Stimulated activated naive B cell treated with anti-CD40 and anti-IgM and Interleukin-4, amounts not matched to agents 10 μg/mL and 1 μg/mL and 100 μg/mL, for 72 hours (primary cell): ENCODE measurements at regions not wholly inside any gene's neighbourhood (a gene's known extent, or its start where the extent isn't known, plus 50 kb on each side); places are given as distances from the start of the nearest gene placed in this dataset.

ENCODE experiments used
- ATAC-seq, 2 donors: fragments of 150-1000 bp; cut with Tn5 transposase; replicated peaks; 2 replicates each; pipeline ENCODE4 v1.10.0; 2021; ENCODE audit warnings: moderate library complexity in 1 of 2
- DNase-seq: peaks from one replicate; pipeline ENCODE4 v3.0.0; 2021
- H3K27ac Mint-ChIP-seq: one replicate; pipeline ENCODE4 v1.8.0; 2022; ENCODE audit warnings: mild to moderate bottlenecking, mixed read lengths
- H3K27me3 Mint-ChIP-seq, 2 donors: one replicate each; pipeline ENCODE4 v1.8.0; 2022; ENCODE audit warnings: mixed read lengths in 2 of 2
- H3K36me3 Mint-ChIP-seq, 2 donors: one replicate each; pipeline ENCODE4 v1.8.0; 2022; ENCODE audit warnings: mixed read lengths in 2 of 2, mild to moderate bottlenecking in 1 of 2
- H3K4me1 Mint-ChIP-seq, 2 donors: one replicate each; pipeline ENCODE4 v1.8.0; 2022; ENCODE audit warnings: mixed read lengths in 2 of 2, mild to moderate bottlenecking in 1 of 2
- H3K4me3 Mint-ChIP-seq, 2 donors: one replicate each; pipeline ENCODE4 v1.8.0; 2022; ENCODE audit warnings: mild to moderate bottlenecking in 2 of 2, mixed read lengths in 2 of 2, moderate library complexity in 1 of 2
- H3K9me3 Mint-ChIP-seq, 2 donors: one replicate each; pipeline ENCODE4 v1.8.0; 2022; ENCODE audit warnings: mixed read lengths in 2 of 2, mild to moderate bottlenecking in 1 of 2

- peaks cover 0 to 9% of the 10 kb centered on the region in 2 donors for H3K27me3 Mint-ChIP-seq
Measured at GRCh38 chr10:3398825-3399646, 226.5 kb upstream of the PITRM1 start.

GRCh38 chr10:3397846-3398245, 225.3 kb upstream of the PITRM1 start:
- H3K36me3 Mint-ChIP-seq, result no peaks in the 10 kb centered on the region
- no peak for ATAC-seq
- peaks cover 0 to 6% of the 10 kb centered on the region in 2 donors for H3K27me3 Mint-ChIP-seq
- H3K9me3 Mint-ChIP-seq, result peaks cover 2 to 3% of the 10 kb centered on the region in 2 donors
- H3K4me1 Mint-ChIP-seq, result peaks cover 27 to 34% of the 10 kb centered on the region in 2 donors
- no peak overlapping the region for H3K4me3 Mint-ChIP-seq
- no peak overlapping the region for H3K27ac Mint-ChIP-seq
- no peak for DNase-seq

More at GRCh38 chr10:3398825-3399646, 226.5 kb upstream of the PITRM1 start:
- H3K9me3 Mint-ChIP-seq, result peaks cover 2 to 3% of the 10 kb centered on the region in 2 donors
- no peak overlapping the region for H3K27ac Mint-ChIP-seq
- no peak overlapping the region for H3K4me3 Mint-ChIP-seq
- no peaks in the 10 kb centered on the region for H3K36me3 Mint-ChIP-seq
- H3K4me1 Mint-ChIP-seq, result peaks cover 22 to 28% of the 10 kb centered on the region in 2 donors
- no peak for ATAC-seq
- no peak for DNase-seq

- DNase-seq (no peak), ATAC-seq (no peak)
- Mint-ChIP-seq H3K4me1 (peaks cover 27 to 34% of the 10 kb centered on the region in 2 donors), H3K4me3 (no peak overlapping the region), H3K27ac (no peak overlapping the region), H3K9me3 (peaks cover 2 to 3% of the 10 kb centered on the region in 2 donors), H3K36me3 (no peaks in the 10 kb centered on the region), H3K27me3 (peaks cover 0 to 6% of the 10 kb centered on the region in 2 donors)
Measured at GRCh38 chr10:3397231-3397630, 224.6 kb upstream of the PITRM1 start.

- H3K4me1 Mint-ChIP-seq, result peaks cover 27 to 34% of the 10 kb centered on the region in 2 donors
- DNase-seq (no peak), ATAC-seq (no peak)
- peaks cover 2 to 3% of the 10 kb centered on the region in 2 donors for H3K9me3 Mint-ChIP-seq
- no peaks in the 10 kb centered on the region for H3K36me3 Mint-ChIP-seq
- H3K27me3 Mint-ChIP-seq, result peaks cover 0 to 6% of the 10 kb centered on the region in 2 donors
- no peak overlapping the region for H3K4me3 Mint-ChIP-seq
- no peak overlapping the region for H3K27ac Mint-ChIP-seq
Measured at GRCh38 chr10:3396116-3396515, 223.5 kb upstream of the PITRM1 start.

GRCh38 chr10:3395458-3395861, 222.9 kb upstream of the PITRM1 start:
- peaks cover 2 to 3% of the 10 kb centered on the region in 2 donors for H3K9me3 Mint-ChIP-seq
- DNase-seq (peak; percentile 25), ATAC-seq (peak; percentile 80 to 87)
- H3K27me3 Mint-ChIP-seq, result peaks cover 0 to 6% of the 10 kb centered on the region in 2 donors
- H3K4me3 Mint-ChIP-seq, result no peak overlapping the region
- no peak overlapping the region for H3K27ac Mint-ChIP-seq
- H3K36me3 Mint-ChIP-seq, result no peaks in the 10 kb centered on the region
- peaks cover 27 to 34% of the 10 kb centered on the region in 2 donors for H3K4me1 Mint-ChIP-seq

DNA sequence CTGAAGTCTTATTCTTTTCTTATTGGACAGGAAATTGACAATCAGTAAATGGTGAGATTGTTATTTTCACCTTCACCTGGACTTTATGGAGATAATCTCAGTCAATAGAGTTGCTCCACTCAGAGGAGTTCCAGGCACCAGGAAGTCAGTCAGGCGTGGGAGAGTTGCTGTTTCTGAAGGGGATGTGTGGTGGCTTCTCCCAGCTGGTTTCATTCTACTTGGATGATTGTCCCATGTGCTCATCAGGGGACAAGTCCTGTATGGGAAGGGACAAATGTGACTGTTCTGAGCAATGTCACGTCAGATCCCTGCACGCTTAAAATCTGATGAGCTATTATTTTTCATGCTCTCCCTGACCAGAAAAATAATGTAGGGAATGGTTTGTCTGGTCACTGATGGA, 222.5 kb upstream of the PITRM1 start:
- Mint-ChIP-seq H3K4me1 (peaks cover 27 to 34% of the 10 kb centered on the region in 2 donors), H3K27me3 (peaks cover 0 to 6% of the 10 kb centered on the region in 2 donors), H3K4me3 (no peak overlapping the region), H3K9me3 (peaks cover 2 to 3% of the 10 kb centered on the region in 2 donors), H3K36me3 (no peaks in the 10 kb centered on the region), H3K27ac (no peak overlapping the region)
- ATAC-seq (no peak), DNase-seq (no peak)

DNA sequence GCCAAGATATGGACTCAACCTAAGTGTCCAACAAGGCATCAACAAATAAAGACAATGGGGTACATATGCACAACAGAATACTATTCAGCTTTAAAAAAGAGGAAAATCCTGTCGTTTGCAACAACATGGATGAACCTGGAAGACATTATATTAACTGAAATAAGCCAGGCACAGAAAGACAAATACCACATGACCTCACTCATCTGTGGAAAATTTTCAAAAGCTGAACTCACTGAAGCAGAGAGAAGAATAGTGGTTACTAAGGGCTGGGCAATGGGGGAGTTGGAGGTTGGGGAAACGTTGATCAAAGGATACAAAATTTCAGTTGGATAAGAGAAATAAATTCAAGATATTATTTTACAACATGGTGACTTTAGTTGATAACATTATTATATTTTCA, 221.4 kb upstream of the PITRM1 start:
- H3K9me3 Mint-ChIP-seq, result peaks cover 2 to 3% of the 10 kb centered on the region in 2 donors
- peaks cover 0 to 6% of the 10 kb centered on the region in 2 donors for H3K27me3 Mint-ChIP-seq
- H3K4me1 Mint-ChIP-seq, result peaks cover 27 to 34% of the 10 kb centered on the region in 2 donors
- no peaks in the 10 kb centered on the region for H3K36me3 Mint-ChIP-seq
- DNase-seq (no peak), ATAC-seq (peak; percentile 49 to 56)
- H3K4me3 Mint-ChIP-seq, result no peak overlapping the region
- no peak overlapping the region for H3K27ac Mint-ChIP-seq

DNA sequence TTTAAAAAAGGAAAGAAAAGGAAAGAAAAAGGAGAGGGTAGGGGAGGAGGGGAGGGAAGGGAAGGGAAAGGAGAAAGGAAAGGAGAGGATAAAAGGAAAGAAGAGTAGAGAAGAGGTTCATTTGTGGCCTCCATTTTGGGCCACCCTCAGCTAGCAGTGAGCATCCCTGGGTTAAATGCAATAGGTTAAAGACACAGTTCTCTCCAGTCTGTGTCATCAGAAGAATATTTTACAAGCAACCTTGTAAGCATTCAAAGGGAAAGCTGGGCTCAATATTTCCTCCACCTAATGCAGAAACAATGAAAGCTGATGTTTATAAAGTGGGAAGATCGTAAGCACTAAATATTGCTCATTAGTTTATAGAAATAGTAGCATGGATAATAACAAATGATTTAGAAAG, 219.1 kb upstream of the PITRM1 start:
- no peaks in the 10 kb centered on the region for H3K36me3 Mint-ChIP-seq
- no peak overlapping the region for H3K4me3 Mint-ChIP-seq
- peaks cover 3 to 4% of the 10 kb centered on the region in 2 donors for H3K9me3 Mint-ChIP-seq
- peaks cover 23 to 32% of the 10 kb centered on the region in 2 donors for H3K4me1 Mint-ChIP-seq
- DNase-seq, result no peak
- ATAC-seq, result no peak
- no peaks in the 10 kb centered on the region for H3K27me3 Mint-ChIP-seq
- H3K27ac Mint-ChIP-seq, result no peak overlapping the region

DNA sequence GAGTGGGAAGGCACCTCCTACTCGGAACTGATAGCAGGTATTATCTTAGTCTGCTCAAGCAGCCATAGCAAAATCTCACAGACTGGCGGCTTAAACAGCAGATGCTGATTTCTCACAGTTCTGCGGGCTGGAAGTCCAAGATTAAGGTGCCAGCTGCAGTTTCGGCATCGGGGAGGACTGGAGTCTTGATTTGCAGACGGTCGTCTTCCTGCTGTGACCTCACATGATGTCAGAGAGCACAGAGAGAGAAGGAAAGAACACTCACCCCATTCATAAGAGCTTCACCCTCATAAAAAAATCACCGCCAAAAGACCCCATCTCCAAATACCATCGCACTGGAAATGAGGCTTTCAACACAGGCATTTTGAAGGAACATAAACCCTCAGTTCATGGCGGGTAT, 216.5 kb upstream of the PITRM1 start:
- Mint-ChIP-seq H3K27ac (no peak overlapping the region), H3K4me3 (no peak overlapping the region), H3K4me1 (peaks cover 7% of the 10 kb centered on the region in 2 donors), H3K36me3 (peaks cover 0 to 7% of the 10 kb centered on the region in 2 donors), H3K27me3 (no peaks in the 10 kb centered on the region), H3K9me3 (peaks cover 9 to 16% of the 10 kb centered on the region in 2 donors)
- DNase-seq (no peak), ATAC-seq (no peak)

- Mint-ChIP-seq H3K27me3 (peaks cover 0 to 10% of the 10 kb centered on the region in 2 donors), H3K4me3 (no peak overlapping the region), H3K4me1 (no peaks in the 10 kb centered on the region), H3K9me3 (peaks cover 9 to 16% of the 10 kb centered on the region in 2 donors), H3K36me3 (peaks cover 0 to 7% of the 10 kb centered on the region in 2 donors), H3K27ac (no peak overlapping the region)
- ATAC-seq (no peak), DNase-seq (no peak)
Measured at GRCh38 chr10:3385487-3385886, 212.9 kb upstream of the PITRM1 start.

DNA sequence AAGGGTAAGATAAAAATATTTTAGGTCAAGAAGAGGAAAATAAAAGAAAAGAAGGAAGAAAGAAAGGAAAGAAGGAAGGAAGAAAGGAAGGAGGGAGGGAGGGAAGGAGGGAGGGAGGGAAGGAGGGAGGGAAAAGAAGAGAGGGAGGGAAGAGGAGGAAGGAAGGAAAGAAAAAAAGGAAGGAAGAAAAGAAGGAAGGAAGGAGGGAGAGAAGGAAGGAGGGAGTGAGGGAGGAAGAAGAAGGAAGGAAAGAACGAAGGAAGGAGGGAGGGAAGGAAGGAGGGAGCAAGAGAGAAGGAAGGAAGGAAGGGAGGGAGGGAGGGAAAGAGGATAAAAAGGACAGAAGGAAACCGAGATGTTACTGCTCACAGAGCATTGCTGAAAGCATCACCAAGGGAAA, 209.5 kb upstream of the PITRM1 start:
- H3K9me3 Mint-ChIP-seq, result peaks cover 15 to 16% of the 10 kb centered on the region in 2 donors
- H3K36me3 Mint-ChIP-seq, result peaks cover 3 to 7% of the 10 kb centered on the region in 2 donors
- peaks cover 0 to 10% of the 10 kb centered on the region in 2 donors for H3K27me3 Mint-ChIP-seq
- H3K27ac Mint-ChIP-seq, result no peak overlapping the region
- H3K4me3 Mint-ChIP-seq, result no peak overlapping the region
- ATAC-seq, result no peak
- no peak for DNase-seq
- H3K4me1 Mint-ChIP-seq, result no peaks in the 10 kb centered on the region

DNA sequence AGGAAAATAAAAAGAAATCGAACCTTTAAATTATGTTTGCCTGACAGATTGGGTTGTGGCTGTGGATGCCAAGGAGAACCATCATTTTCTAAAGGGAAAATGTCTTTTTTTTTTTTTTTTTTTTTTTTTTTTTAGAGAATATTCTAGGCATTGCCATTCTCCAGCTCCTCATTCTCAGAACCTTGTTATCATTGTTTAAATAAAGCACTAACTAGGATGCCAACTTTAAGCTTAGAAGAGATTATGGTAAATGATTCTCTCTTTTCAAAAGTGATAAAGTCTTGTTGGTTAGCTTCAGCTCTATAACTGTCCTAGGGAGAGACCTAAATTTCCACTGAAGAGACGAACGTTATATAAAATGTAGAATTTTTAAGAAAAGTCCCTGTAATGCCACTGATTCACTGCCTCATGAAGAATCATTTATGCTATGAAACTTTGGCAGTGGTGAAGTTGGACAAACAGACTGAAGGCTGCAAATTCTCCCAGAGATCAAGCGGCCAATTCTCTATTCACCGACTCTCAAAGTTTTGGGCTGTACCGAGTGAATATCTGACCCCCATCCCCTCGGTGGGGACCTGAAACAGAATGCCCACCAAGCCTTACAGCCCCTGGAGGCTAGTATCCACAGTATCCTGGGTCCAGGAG, 207.9 kb upstream of the PITRM1 start:
- ATAC-seq, result no peak
- Mint-ChIP-seq H3K27me3 (peaks cover 0 to 10% of the 10 kb centered on the region in 2 donors), H3K4me3 (no peak overlapping the region), H3K4me1 (no peaks in the 10 kb centered on the region), H3K9me3 (peaks cover 12 to 13% of the 10 kb centered on the region in 2 donors), H3K27ac (no peak overlapping the region), H3K36me3 (peaks cover 3 to 7% of the 10 kb centered on the region in 2 donors)
- DNase-seq, result no peak

GRCh38 chr10:3376631-3377030, 204.0 kb upstream of the PITRM1 start:
- ATAC-seq (no peak), DNase-seq (no peak)
- Mint-ChIP-seq H3K36me3 (peaks cover 0 to 4% of the 10 kb centered on the region in 2 donors), H3K27me3 (peaks cover 0 to 5% of the 10 kb centered on the region in 2 donors), H3K27ac (no peak overlapping the region), H3K4me1 (no peaks in the 10 kb centered on the region), H3K4me3 (no peak overlapping the region), H3K9me3 (peaks cover 0 to 8% of the 10 kb centered on the region in 2 donors)

- H3K4me1 Mint-ChIP-seq, result no peaks in the 10 kb centered on the region
- H3K9me3 Mint-ChIP-seq, result peaks cover 0 to 10% of the 10 kb centered on the region in 2 donors
- no peaks in the 10 kb centered on the region for H3K27me3 Mint-ChIP-seq
- H3K27ac Mint-ChIP-seq, result no peak overlapping the region
- H3K36me3 Mint-ChIP-seq, result peaks cover 0 to 5% of the 10 kb centered on the region in 2 donors
- DNase-seq, result no peak
- no peak overlapping the region for H3K4me3 Mint-ChIP-seq
- ATAC-seq, result no peak
Measured at GRCh38 chr10:3375505-3375904, 202.9 kb upstream of the PITRM1 start.
